Uterus (tissue), 3 donors: ENCODE measurements at regions not wholly inside any gene's neighbourhood (a gene's known extent, or its start where the extent isn't known, plus 50 kb on each side); places are given as distances from the start of the nearest gene placed in this dataset.

ENCODE experiments used
- DNase-seq, 2 donors: peaks; one replicate each; pipeline ENCODE4 v3.0.0-alpha.2; 2019 to 2020
- H3K27ac ChIP-seq, 2 donors: fragments of 200-600 bp; sonication (generic); 1 replicate in 1 of 2; 2 replicates in 1 of 2; pipeline ENCODE4 v1.5.1; 2016 to 2018
- H3K27me3 ChIP-seq, 2 donors: fragments of 200-600 bp; sonication (generic); one replicate each; pipeline ENCODE4 v1.5.1; 2018 to 2019; ENCODE audit warnings: control low read depth in 1 of 2
- H3K36me3 ChIP-seq, 2 donors: fragments of 200-600 bp; sonication (generic); one replicate each; pipeline ENCODE4 v1.5.1; 2019; ENCODE audit warnings: control low read depth in 1 of 2
- H3K4me1 ChIP-seq, 2 donors: fragments of 200-600 bp; sonication (generic); one replicate each; pipeline ENCODE4 v1.5.1; 2018 to 2019; ENCODE audit warnings: control low read depth in 1 of 2
- H3K4me3 ChIP-seq, 2 donors: fragments of 200-600 bp; sonication (generic); 1 replicate in 1 of 2; 2 replicates in 1 of 2; pipeline ENCODE4 v1.5.1; 2018 to 2019; ENCODE audit warnings: mild to moderate bottlenecking in 1 of 2
- H3K9me3 ChIP-seq, 2 donors: fragments of 200-600 bp; sonication (generic); one replicate each; pipeline ENCODE4 v1.5.1; 2019; ENCODE audit warnings: control low read depth in 1 of 2
- POLR2A ChIP-seq, 2 donors: fragments of 450-650 bp; IDR thresholded peaks; one replicate each; pipeline ENCODE4 v1.6.1; 2016; ENCODE audit warnings: antibody characterized with exemption in 2 of 2, mild to moderate bottlenecking in 1 of 2, moderate library complexity in 1 of 2
- intact Hi-C: fragments of 100-400 bp; cut with DNase I; formaldehyde crosslinking; loops from one replicate; pipeline ENCODE4 v1.15.1; 2023; ENCODE audit warnings: low total_unique reads
- TF ChIP-seq, protein P1 (sequence below), 4 experiments: fragments of 200-600 bp in 2 of 4; fragments of 450-650 bp in 2 of 4; sonication (generic) in 2 of 4; IDR thresholded peaks; one replicate each; pipeline ENCODE4 v1.5.1; 2016 to 2019; ENCODE audit warnings: antibody characterized with exemption in 4 of 4, mild to moderate bottlenecking in 2 of 4, moderate library complexity in 1 of 4
- donor health status: DM: yes; HTN: yes; CAD: no.

DNA sequence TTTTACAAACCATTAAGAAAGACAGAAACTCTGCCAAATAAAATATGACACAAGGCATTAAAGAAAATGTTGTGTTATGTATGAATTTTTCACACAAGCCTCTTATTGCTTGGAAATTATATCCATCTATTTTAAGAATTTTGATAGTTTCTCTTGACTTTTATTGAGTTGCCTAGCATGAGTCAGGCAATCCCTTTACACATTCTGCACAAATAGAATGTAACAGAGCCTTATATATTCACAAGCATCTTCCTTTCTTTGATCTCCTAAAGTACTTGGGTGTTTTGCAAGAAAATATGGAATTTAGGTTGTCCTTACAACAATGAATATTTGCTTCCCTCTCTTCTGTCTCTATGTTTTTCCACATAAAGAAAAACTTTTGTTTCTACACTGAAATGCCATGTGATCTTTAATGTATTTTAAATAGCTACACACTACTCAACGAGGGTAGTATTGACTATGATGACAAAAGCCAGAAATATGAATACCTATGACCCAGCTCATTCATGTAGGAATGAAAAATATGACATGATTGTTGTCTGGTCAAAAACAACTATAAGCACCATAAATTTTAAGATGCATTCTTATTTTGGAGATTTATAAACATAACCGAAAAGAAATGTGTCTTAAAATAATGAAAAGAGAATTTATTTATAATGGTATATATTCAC, 398.8 kb downstream of the GUCY1A2 start:
- Histone ChIP-seq H3K4me1 (no peaks in the 10 kb centered on the region), H3K4me3 (no peak overlapping the region), H3K9me3 (no peaks in the 10 kb centered on the region), H3K36me3 (no peaks in the 10 kb centered on the region), H3K27me3 (no peaks in the 10 kb centered on the region), H3K27ac (no peak overlapping the region)
- no peak for DNase-seq
- no peak for TF ChIP-seq POLR2A (IDR thresholded peaks at IDR 0.05)
- TF ChIP-seq, protein P1, sequence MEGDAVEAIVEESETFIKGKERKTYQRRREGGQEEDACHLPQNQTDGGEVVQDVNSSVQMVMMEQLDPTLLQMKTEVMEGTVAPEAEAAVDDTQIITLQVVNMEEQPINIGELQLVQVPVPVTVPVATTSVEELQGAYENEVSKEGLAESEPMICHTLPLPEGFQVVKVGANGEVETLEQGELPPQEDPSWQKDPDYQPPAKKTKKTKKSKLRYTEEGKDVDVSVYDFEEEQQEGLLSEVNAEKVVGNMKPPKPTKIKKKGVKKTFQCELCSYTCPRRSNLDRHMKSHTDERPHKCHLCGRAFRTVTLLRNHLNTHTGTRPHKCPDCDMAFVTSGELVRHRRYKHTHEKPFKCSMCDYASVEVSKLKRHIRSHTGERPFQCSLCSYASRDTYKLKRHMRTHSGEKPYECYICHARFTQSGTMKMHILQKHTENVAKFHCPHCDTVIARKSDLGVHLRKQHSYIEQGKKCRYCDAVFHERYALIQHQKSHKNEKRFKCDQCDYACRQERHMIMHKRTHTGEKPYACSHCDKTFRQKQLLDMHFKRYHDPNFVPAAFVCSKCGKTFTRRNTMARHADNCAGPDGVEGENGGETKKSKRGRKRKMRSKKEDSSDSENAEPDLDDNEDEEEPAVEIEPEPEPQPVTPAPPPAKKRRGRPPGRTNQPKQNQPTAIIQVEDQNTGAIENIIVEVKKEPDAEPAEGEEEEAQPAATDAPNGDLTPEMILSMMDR (IDR thresholded peaks at IDR 0.05): no peak
- intact Hi-C loops: no loop called here

DNA sequence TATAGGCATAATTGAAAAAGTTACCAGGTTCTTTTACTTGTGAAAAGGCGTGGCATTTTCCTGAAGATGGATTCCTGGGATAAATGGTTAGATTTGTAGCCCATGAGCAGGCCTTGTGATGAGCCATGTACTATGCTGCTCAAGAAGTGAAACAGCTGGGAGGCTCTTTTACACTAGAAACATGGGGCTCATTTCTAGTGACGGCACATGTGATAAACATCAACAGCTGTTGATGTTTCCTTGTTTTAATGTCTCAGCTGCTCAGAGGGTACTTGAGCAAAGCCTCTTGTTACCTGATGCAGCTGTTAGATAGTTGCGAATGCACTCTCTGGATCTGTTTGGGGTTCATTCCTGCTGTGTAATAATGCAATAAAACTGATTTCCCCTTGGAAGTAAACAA, 396.8 kb downstream of the GUCY1A2 start:
- no peak for DNase-seq
- Histone ChIP-seq H3K27ac (no peak overlapping the region), H3K4me3 (no peak overlapping the region), H3K36me3 (no peaks in the 10 kb centered on the region), H3K9me3 (no peaks in the 10 kb centered on the region), H3K27me3 (no peaks in the 10 kb centered on the region), H3K4me1 (no peaks in the 10 kb centered on the region)
- intact Hi-C loops: no loop called here
- TF ChIP-seq, protein P1 (IDR thresholded peaks at IDR 0.05): no peak
- no peak for TF ChIP-seq POLR2A (IDR thresholded peaks at IDR 0.05)
